Stimulated activated CD4-positive, alpha-beta T cell treated with anti-CD3 and anti-CD28 coated beads, Interleukin-2, amount 100 ng/mL, for 4 hours (primary cell): ENCODE measurements at regions not wholly inside any gene's neighbourhood (a gene's known extent, or its start where the extent isn't known, plus 50 kb on each side); places are given as distances from the start of the nearest gene placed in this dataset.
"Not testable (repeated sequence)": the region's sequence is repeated elsewhere in the genome, so short reads cannot be mapped to it uniquely, and the experiment has no call there.

Source experiments
- DNase-seq: peaks from one replicate; pipeline ENCODE4 v3.0.0-alpha.2; 2020; ENCODE audit warnings: low read depth

GRCh38 chr2:2466534-2466933 is 135.5 kb upstream of the MYT1L start:
- no peak for DNase-seq

- no peak for DNase-seq
Observed at GRCh38 chr2:2464643-2465042, 133.6 kb upstream of the MYT1L start.

- no peak for DNase-seq
Observed at GRCh38 chr2:2464094-2464493, 133.0 kb upstream of the MYT1L start.

DNA sequence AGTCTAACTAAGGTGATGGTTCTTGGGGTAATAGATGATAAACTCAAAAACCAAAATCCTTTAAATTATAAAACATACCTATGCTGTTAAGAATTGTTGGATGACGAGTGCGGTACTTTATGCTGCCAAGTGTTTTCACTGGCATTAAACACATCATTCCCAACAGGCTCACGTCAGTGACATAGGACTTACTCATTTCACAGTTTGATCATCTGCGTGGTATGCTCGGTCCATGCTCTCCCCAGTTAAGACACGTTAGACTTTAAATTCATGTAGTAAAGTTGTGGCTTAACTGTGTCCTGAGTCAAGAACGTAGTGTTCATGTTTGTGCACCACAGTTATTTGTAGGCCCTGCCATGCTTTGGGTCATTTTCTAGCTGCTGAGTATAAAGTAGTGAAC is 125.6 kb upstream of the MYT1L start:
- DNase-seq: no peak

GRCh38 chr2:2455151-2455550 is 124.1 kb upstream of the MYT1L start:
- no peak for DNase-seq

GRCh38 chr2:2452961-2453360 is 121.9 kb upstream of the MYT1L start:
- DNase-seq: no peak

- not testable (repeated sequence) for DNase-seq
Observed at GRCh38 chr2:2451275-2451674, 120.2 kb upstream of the MYT1L start.

DNA sequence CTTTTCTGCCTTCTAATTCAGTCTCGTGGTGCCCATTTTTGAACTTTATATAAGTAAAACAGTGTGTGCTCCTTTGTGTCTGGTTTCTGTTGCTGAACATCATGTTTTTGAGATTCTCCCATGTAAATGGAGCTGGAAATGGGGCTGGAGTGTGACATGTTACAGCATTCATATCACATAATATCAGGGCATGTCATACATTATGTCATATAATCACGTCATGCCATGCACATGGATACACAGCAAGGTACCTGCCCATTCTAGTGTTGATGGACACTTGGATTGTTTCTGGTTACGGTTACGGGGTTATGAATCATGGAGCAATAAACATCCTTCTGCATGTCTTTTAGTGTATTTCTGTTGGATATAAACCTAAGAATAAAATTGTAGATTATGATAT is 117.1 kb upstream of the MYT1L start:
- no peak for DNase-seq

DNA sequence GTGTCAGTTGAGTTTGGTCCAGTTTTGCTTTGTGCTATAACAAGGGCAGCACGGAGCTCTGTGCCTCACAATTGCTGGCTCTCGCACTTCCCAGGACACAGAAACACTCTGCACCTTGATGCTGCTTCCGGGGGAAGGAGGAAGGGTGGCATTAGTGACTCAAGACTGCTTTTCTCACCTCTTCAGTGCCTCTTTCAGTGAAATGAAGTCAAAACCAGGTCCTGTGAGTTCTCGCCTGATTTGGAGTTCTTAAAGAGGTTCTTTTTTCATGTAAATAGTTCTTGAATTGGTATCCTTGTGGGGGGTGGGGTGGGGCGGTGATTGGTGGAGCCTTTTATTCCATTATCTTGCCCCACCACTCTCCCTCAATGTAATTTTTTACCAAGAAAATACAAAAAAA is 91.5 kb upstream of the MYT1L start:
- DNase-seq: no peak

GRCh38 chr2:2413525-2413924 is 82.5 kb upstream of the MYT1L start:
- no peak for DNase-seq

- DNase-seq: no peak
Observed at GRCh38 chr2:2410987-2411386, 79.9 kb upstream of the MYT1L start.

GRCh38 chr2:2409481-2409880 is 78.4 kb upstream of the MYT1L start:
- DNase-seq: no peak

DNA sequence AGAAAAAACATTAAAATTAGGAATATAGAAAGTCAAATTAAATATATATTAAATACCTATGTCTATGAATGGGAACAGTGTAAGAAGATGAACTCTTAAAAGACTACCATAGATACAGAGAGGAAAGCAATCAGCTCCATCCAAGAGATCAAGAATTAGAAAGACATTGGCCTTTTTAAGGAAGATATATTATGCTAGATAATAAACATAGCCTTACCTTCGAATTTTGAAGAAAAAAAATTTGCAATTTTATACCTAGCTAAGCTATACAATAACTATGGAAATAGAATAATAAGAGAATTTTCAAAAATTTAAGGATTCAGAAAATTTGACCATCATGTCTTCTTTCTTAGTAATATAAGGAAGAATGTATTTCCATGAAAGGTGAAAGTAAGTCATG is 74.7 kb upstream of the MYT1L start:
- no peak for DNase-seq

GRCh38 chr2:2400286-2401038 is 69.4 kb upstream of the MYT1L start:
- no peak for DNase-seq

- no peak for DNase-seq
Observed at GRCh38 chr2:2399396-2399795, 68.3 kb upstream of the MYT1L start.

- no peak for DNase-seq
Observed at GRCh38 chr2:2392332-2392731, 61.3 kb upstream of the MYT1L start.

DNA sequence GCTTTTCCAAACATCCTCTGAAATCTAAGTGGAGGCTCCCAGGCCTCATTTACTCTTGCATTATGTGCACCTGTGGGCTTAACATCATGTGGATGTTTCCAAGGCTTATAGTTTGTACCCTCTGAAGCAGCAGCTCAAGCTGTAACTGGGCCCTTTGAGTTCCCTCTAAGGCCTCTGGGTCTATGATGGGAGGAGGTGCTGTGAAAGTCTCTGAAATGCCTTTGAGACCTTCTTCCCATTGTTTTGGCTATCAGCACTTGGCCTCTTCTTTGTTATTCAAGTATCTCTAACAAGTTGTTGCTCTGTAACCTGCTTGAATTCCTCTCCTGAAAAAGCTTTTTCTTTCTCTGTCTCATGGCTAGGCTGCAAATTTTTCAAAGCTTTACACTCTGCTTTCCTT is 58.1 kb upstream of the MYT1L start:
- no peak for DNase-seq
